ENCODE measurements at regions not wholly inside any gene's neighbourhood (a gene's known extent, or its start where the extent isn't known, plus 50 kb on each side); places are given as distances from the start of the nearest gene placed in this dataset.

- intact Hi-C loops (cut with DNase I; ENCODE audit: low total_unique reads), result no loop called here
- Histone ChIP-seq H3K36me3 (no peaks in the 10 kb centered on the region), H3K4me3 (no peak overlapping the region), H3K27ac (no peak overlapping the region), H3K4me1 (no peaks in the 10 kb centered on the region), H3K27me3 (peaks cover 0 to 5% of the 10 kb centered on the region in 2 donors), H3K9me3 (no peaks in the 10 kb centered on the region)
- TF ChIP-seq, protein P1, sequence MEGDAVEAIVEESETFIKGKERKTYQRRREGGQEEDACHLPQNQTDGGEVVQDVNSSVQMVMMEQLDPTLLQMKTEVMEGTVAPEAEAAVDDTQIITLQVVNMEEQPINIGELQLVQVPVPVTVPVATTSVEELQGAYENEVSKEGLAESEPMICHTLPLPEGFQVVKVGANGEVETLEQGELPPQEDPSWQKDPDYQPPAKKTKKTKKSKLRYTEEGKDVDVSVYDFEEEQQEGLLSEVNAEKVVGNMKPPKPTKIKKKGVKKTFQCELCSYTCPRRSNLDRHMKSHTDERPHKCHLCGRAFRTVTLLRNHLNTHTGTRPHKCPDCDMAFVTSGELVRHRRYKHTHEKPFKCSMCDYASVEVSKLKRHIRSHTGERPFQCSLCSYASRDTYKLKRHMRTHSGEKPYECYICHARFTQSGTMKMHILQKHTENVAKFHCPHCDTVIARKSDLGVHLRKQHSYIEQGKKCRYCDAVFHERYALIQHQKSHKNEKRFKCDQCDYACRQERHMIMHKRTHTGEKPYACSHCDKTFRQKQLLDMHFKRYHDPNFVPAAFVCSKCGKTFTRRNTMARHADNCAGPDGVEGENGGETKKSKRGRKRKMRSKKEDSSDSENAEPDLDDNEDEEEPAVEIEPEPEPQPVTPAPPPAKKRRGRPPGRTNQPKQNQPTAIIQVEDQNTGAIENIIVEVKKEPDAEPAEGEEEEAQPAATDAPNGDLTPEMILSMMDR (IDR thresholded peaks at IDR 0.05), result no peak
- DNase-seq (ENCODE audit: low spot score in 2 of 2), result no peak
Measured at GRCh38 chr14:97346675-97347074, 549.5 kb downstream of the VRK1 start.

DNA sequence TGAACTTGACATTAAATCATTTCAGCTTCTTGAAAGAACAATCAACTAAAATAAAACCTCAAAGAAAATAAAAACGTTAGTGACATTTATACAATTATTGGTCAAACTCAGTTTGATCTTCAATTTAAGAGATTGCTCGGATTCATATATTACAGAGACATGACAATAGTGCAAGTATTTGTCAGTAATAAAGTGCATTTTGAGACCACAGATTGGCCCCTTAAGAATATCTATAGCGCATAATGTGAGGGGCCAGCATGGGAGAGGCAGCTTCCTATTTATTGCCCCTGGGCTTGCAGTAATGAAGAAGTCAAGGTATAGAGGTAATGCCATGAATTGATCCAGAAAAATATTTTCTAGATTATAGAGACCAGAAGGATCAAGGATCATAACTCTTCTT lies 552.3 kb downstream of the VRK1 start:
- H3K4me1 ChIP-seq, result no peaks in the 10 kb centered on the region
- H3K4me3 ChIP-seq, result no peak overlapping the region
- intact Hi-C loops (cut with DNase I; ENCODE audit: low total_unique reads), result no loop called here
- no peak for TF ChIP-seq POLR2A (IDR thresholded peaks at IDR 0.05)
- TF ChIP-seq, protein P1 (IDR thresholded peaks at IDR 0.05), result no peak
- TF ChIP-seq POLR2AphosphoS5 (IDR thresholded peaks at IDR 0.05), result no peak
- H3K36me3 ChIP-seq, result no peaks in the 10 kb centered on the region
- peaks cover 0 to 5% of the 10 kb centered on the region in 2 donors for H3K27me3 ChIP-seq
- no peak for DNase-seq (ENCODE audit: low spot score in 2 of 2)
- H3K9me3 ChIP-seq, result no peaks in the 10 kb centered on the region
- H3K27ac ChIP-seq, result no peak overlapping the region

DNA sequence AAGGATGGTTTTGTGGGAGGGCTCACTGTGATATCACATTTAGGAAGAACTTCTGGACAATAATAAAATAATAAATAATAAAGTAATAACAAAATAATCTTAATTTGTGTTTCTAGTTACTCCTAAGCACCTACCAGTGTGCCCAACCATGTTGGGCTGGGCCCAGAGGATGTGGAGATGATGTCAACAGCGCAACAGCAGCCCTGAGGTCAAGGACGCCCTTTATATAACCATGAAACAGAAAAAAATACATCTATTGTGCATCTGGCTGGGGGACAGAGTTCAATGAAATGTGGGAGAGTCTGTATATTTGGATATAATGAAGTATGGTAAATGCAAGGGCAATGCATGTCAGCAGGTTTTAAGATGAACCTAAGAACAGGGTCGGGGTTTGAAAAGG lies 552.8 kb downstream of the VRK1 start:
- DNase-seq (ENCODE audit: low spot score in 2 of 2), result no peak
- intact Hi-C loops (cut with DNase I; ENCODE audit: low total_unique reads), result no loop called here

DNA sequence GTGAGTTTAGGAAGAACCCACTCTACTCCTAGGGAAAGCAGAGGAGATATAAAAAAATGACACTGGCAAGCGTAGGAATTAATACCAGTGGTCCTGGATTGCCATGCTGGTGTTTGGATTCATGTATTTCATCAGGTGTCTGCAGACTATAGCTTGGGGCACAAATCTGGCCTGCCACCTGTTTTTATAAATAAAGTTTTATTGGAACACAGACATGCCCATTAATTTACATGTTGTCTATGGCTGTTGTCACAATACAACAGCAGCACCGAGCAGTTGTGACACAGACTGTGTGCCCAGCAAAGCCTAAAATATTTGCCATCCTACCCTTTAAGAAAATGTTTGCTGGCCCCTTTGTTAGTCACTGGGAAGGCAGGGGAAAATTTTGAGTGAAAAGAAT lies 553.2 kb downstream of the VRK1 start:
- intact Hi-C loops (cut with DNase I; ENCODE audit: low total_unique reads), result no loop called here
- no peaks in the 10 kb centered on the region for H3K4me1 ChIP-seq
- H3K4me3 ChIP-seq, result no peak overlapping the region
- H3K9me3 ChIP-seq, result no peaks in the 10 kb centered on the region
- peaks cover 0 to 5% of the 10 kb centered on the region in 2 donors for H3K27me3 ChIP-seq
- DNase-seq (ENCODE audit: low spot score in 2 of 2), result no peak
- no peaks in the 10 kb centered on the region for H3K36me3 ChIP-seq
- TF ChIP-seq POLR2A (IDR thresholded peaks at IDR 0.05) (no peak), POLR2AphosphoS5 (IDR thresholded peaks at IDR 0.05) (no peak)
- TF ChIP-seq, protein P1 (IDR thresholded peaks at IDR 0.05), result no peak
- no peak overlapping the region for H3K27ac ChIP-seq

More for the DNA sequence above, 552.8 kb downstream of the VRK1 start:
- Histone ChIP-seq H3K27me3 (peaks cover 0 to 5% of the 10 kb centered on the region in 2 donors), H3K9me3 (no peaks in the 10 kb centered on the region), H3K4me3 (no peak overlapping the region), H3K36me3 (no peaks in the 10 kb centered on the region), H3K27ac (no peak overlapping the region), H3K4me1 (no peaks in the 10 kb centered on the region)
- TF ChIP-seq POLR2A (IDR thresholded peaks at IDR 0.05) (no peak), POLR2AphosphoS5 (IDR thresholded peaks at IDR 0.05) (no peak)
- TF ChIP-seq, protein P1 (IDR thresholded peaks at IDR 0.05), result no peak

DNA sequence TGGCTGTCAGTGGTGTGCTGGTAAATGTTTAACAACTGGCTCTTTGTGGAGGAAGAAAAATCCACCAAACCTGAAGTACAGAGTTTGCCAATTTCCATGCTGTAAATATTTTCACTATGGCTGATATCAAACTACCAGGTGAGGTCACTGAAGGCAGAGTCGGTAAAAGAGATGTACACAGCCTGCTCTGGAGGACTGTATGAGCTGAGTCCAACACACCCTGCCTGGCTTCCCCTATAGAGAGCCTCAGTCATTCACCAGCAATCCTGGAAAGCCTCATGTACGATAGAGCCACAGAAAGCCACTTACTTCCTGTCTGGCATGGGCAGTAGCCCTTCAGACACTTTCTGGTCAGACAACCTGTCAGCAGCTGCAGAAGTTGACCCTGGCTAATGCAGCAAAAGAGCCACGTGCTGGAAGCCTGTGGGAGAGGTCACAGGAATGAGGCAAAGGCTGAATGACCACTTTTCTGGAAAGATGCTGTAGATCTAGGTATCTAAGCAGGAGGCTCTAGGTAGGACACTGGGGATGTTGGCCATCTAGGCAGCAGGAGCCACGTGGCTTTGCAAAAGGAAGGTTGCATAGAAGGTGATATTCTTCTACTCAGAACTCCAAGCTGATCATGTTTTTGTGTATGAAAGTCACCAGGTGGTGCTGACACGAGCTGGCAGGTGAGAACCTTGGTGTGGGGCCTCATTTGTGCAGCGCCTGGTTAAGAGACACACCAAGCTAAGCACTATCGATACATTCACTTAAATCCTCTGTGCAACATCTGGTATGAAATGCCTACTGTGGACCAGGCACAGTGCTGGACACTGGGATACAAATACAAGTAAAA lies 553.9 kb downstream of the VRK1 start:
- H3K9me3 ChIP-seq, result no peaks in the 10 kb centered on the region
- no peaks in the 10 kb centered on the region for H3K4me1 ChIP-seq
- H3K36me3 ChIP-seq, result no peaks in the 10 kb centered on the region
- H3K27ac ChIP-seq, result no peak overlapping the region
- TF ChIP-seq POLR2A (IDR thresholded peaks at IDR 0.05), result no peak
- TF ChIP-seq, protein P1 (IDR thresholded peaks at IDR 0.05), result no peak
- no peak for TF ChIP-seq POLR2AphosphoS5 (IDR thresholded peaks at IDR 0.05)
- intact Hi-C loops (cut with DNase I; ENCODE audit: low total_unique reads), result no loop called here
- no peak overlapping the region for H3K4me3 ChIP-seq
- H3K27me3 ChIP-seq, result peaks cover 0 to 1% of the 10 kb centered on the region in 2 donors
- no peak for DNase-seq (ENCODE audit: low spot score in 2 of 2)

Data from breast epithelium (tissue), 4 donors.